Vagina (tissue), 2 donors: ENCODE measurements at regions not wholly inside any gene's neighbourhood (a gene's known extent, or its start where the extent isn't known, plus 50 kb on each side); places are given as distances from the start of the nearest gene placed in this dataset.

Experiments used
- POLR2A ChIP-seq, 2 donors: fragments of 450-650 bp; IDR thresholded peaks; one replicate each; pipeline ENCODE4 v1.6.1; 2017; ENCODE audit warnings: antibody characterized with exemption in 2 of 2, mild to moderate bottlenecking in 2 of 2, moderate library complexity in 2 of 2
- TF ChIP-seq, protein P1 (sequence below), 3 experiments: fragments of 450-650 bp in 2 of 3; fragments of 200-600 bp in 1 of 3; sonication (generic) in 1 of 3; IDR thresholded peaks; one replicate each; pipeline ENCODE4 v1.5.1; 2017 to 2019; ENCODE audit warnings: antibody characterized with exemption in 3 of 3, mild to moderate bottlenecking in 2 of 3, moderate library complexity in 2 of 3

DNA sequence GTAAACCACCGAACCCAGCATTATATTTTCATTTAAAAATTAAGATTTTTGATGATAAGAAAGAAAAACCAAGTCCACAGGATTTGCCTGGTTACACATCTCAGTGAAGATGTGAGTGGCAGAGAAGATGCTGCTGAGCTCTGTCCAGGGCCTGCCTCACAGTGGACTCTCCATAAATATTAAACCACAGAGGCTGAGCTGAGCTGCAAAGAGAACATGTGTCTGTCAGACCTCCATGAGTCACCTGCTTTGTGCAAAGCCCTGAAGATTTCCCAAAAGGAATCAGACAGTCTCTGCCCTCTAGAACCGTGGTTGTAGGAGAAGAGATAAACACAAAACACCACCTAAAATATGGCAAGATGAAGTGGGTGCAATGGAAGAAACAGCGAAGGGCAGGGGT, 127.2 kb upstream of the TSC22D1 start:
- TF ChIP-seq, protein P1, sequence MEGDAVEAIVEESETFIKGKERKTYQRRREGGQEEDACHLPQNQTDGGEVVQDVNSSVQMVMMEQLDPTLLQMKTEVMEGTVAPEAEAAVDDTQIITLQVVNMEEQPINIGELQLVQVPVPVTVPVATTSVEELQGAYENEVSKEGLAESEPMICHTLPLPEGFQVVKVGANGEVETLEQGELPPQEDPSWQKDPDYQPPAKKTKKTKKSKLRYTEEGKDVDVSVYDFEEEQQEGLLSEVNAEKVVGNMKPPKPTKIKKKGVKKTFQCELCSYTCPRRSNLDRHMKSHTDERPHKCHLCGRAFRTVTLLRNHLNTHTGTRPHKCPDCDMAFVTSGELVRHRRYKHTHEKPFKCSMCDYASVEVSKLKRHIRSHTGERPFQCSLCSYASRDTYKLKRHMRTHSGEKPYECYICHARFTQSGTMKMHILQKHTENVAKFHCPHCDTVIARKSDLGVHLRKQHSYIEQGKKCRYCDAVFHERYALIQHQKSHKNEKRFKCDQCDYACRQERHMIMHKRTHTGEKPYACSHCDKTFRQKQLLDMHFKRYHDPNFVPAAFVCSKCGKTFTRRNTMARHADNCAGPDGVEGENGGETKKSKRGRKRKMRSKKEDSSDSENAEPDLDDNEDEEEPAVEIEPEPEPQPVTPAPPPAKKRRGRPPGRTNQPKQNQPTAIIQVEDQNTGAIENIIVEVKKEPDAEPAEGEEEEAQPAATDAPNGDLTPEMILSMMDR (IDR thresholded peaks at IDR 0.05): no peak
- no peak for TF ChIP-seq POLR2A (IDR thresholded peaks at IDR 0.05)
